WTC11 (cell line): ENCODE measurements at regions not wholly inside any gene's neighbourhood (a gene's known extent, or its start where the extent isn't known, plus 50 kb on each side); places are given as distances from the start of the nearest gene placed in this dataset.

Experiments used
- ATAC-seq: fragments of 200-7000 bp; cut with Tn5 transposase; 2 replicates; pipeline ENCODE4 v1.10.0; 2021; ENCODE audit warnings: mild to moderate bottlenecking, moderate library complexity
- CTCF ChIA-PET: fragments of 300-600 bp; sonication (Branson Sonifier 250); formaldehyde crosslinking; loops from one replicate; lab custom pipeline; 2021; ENCODE audit warnings: antibody characterized with exemption; lab: Charles Lee
- POLR2A ChIA-PET: fragments of 350-600 bp; sonication (Branson Sonifier 250); formaldehyde crosslinking; loops from one replicate; lab custom pipeline; 2021; ENCODE audit warnings: antibody characterized with exemption; lab: Charles Lee
- DNase-seq: peaks from one replicate; pipeline ENCODE4 v3.0.0; 2021; ENCODE audit warnings: low spot score
- H3K27ac Mint-ChIP-seq: 2 replicates; pipeline ENCODE4 v1.8.0; 2021; ENCODE audit warnings: mixed read lengths
- H3K27me3 Mint-ChIP-seq: 2 replicates; pipeline ENCODE4 v1.8.0; 2021; ENCODE audit warnings: low read depth, mild to moderate bottlenecking, moderate library complexity, mixed read lengths
- H3K36me3 Mint-ChIP-seq: 2 replicates; pipeline ENCODE4 v1.8.0; 2021; ENCODE audit warnings: mixed read lengths
- H3K4me1 Mint-ChIP-seq: 2 replicates; pipeline ENCODE4 v1.8.0; 2022; ENCODE audit warnings: mixed read lengths
- H3K4me3 Mint-ChIP-seq: 2 replicates; pipeline ENCODE4 v1.8.0; 2021; ENCODE audit warnings: mild to moderate bottlenecking, moderate library complexity, mixed read lengths
- H3K9me3 Mint-ChIP-seq: 2 replicates; pipeline ENCODE4 v1.8.0; 2021; ENCODE audit warnings: mixed read lengths
- AFF4 ChIP-seq: sonication (generic); formaldehyde crosslinking; IDR thresholded peaks from 2 replicates; pipeline ENCODE4 v1.8.1; 2023; ENCODE audit warnings: mild to moderate bottlenecking, missing genetic modification reagents, borderline replicate concordance
- CREB1 ChIP-seq: sonication (generic); formaldehyde crosslinking; IDR thresholded peaks from 2 replicates; pipeline ENCODE4 v1.8.0; 2023; ENCODE audit warnings: mild to moderate bottlenecking, missing genetic modification reagents
- E2F1 ChIP-seq: sonication (generic); formaldehyde crosslinking; IDR thresholded peaks from 2 replicates; pipeline ENCODE4 v1.8.0; 2022; ENCODE audit warnings: mild to moderate bottlenecking, missing genetic modification reagents
- FOXK1 ChIP-seq: sonication (generic); formaldehyde crosslinking; IDR thresholded peaks from 2 replicates; pipeline ENCODE4 v1.8.0; 2022; ENCODE audit warnings: mild to moderate bottlenecking, moderate library complexity, missing genetic modification reagents
- GRHL2 ChIP-seq: fragments of 250-450 bp; sonication (Bioruptor Pico); IDR thresholded peaks from 2 replicates; pipeline ENCODE4 v1.8.0; 2022; ENCODE audit warnings: mild to moderate bottlenecking, moderate library complexity; ENCODE audit not compliant: insufficient replicate concordance, severe bottlenecking
- GTF2I ChIP-seq: fragments of 250-450 bp; sonication (Bioruptor Pico); conservative IDR thresholded peaks from 2 replicates; pipeline ENCODE4 v1.4.0; 2021; ENCODE audit warnings: mild to moderate bottlenecking
- HMGXB4 ChIP-seq: sonication (generic); formaldehyde crosslinking; IDR thresholded peaks from 2 replicates; pipeline ENCODE4 v1.8.1; 2023; ENCODE audit warnings: mild to moderate bottlenecking, moderate library complexity, missing genetic modification reagents
- KAT7 ChIP-seq: sonication (generic); formaldehyde crosslinking; IDR thresholded peaks from 2 replicates; pipeline ENCODE4 v1.8.1; 2023; ENCODE audit warnings: missing genetic modification reagents, mild to moderate bottlenecking, borderline replicate concordance
- MAX ChIP-seq: sonication (generic); formaldehyde crosslinking; IDR thresholded peaks from 2 replicates; pipeline ENCODE4 v1.8.0; 2022; ENCODE audit warnings: mild to moderate bottlenecking, missing genetic modification reagents
- OVOL2 ChIP-seq: fragments of 250-450 bp; sonication (Bioruptor Pico); IDR thresholded peaks from 2 replicates; pipeline ENCODE4 v1.9.0; 2021; ENCODE audit warnings: mild to moderate bottlenecking, borderline replicate concordance
- PRDM15 ChIP-seq: sonication (generic); formaldehyde crosslinking; IDR thresholded peaks from 2 replicates; pipeline ENCODE4 v1.8.0; 2022; ENCODE audit warnings: missing genetic modification reagents
- PRRX2 ChIP-seq: fragments of 250-450 bp; sonication (Bioruptor Pico); IDR thresholded peaks from 2 replicates; pipeline ENCODE4 v1.8.0; 2021; ENCODE audit warnings: mild to moderate bottlenecking
- RELA ChIP-seq: sonication (generic); formaldehyde crosslinking; IDR thresholded peaks from 2 replicates; pipeline ENCODE4 v1.8.1; 2022; ENCODE audit warnings: missing genetic modification reagents, mild to moderate bottlenecking, borderline replicate concordance
- STAT6 ChIP-seq: sonication (generic); formaldehyde crosslinking; conservative IDR thresholded peaks from 2 replicates; pipeline ENCODE4 v1.8.1; 2023; ENCODE audit warnings: mild to moderate bottlenecking, low read depth, missing genetic modification reagents, moderate library complexity
- ZNF138 ChIP-seq: sonication (generic); formaldehyde crosslinking; conservative IDR thresholded peaks from 2 replicates; pipeline ENCODE4 v1.8.1; 2022; ENCODE audit warnings: mild to moderate bottlenecking, moderate library complexity, missing genetic modification reagents
- ZNF263 ChIP-seq: sonication (generic); formaldehyde crosslinking; IDR thresholded peaks from 2 replicates; pipeline ENCODE4 v1.8.1; 2022; ENCODE audit warnings: low read depth, mild to moderate bottlenecking, moderate library complexity, missing genetic modification reagents
- ZNF423 ChIP-seq: fragments of 250-450 bp; sonication (Bioruptor Pico); IDR thresholded peaks from 2 replicates; pipeline ENCODE4 v2.1.2; 2022; ENCODE audit warnings: mild to moderate bottlenecking, moderate library complexity
- ZNF425 ChIP-seq: fragments of 250-450 bp; sonication (Bioruptor Pico); conservative IDR thresholded peaks from 2 replicates; pipeline ENCODE4 v1.9.0; 2021; ENCODE audit warnings: mild to moderate bottlenecking
- ZNF512 ChIP-seq: sonication (generic); formaldehyde crosslinking; IDR thresholded peaks from 2 replicates; pipeline ENCODE4 v1.8.1; 2022; ENCODE audit warnings: missing genetic modification reagents, borderline replicate concordance

- no peak for DNase-seq
- ChIA-PET POLR2A (no interaction called here), CTCF (no interaction called here)
- no peaks in the 10 kb centered on the region for H3K4me1 Mint-ChIP-seq
- ATAC-seq: no peak
- H3K9me3 Mint-ChIP-seq: peaks cover 14% of the 10 kb centered on the region
- TF ChIP-seq ZNF425 (CRISPR knock-in tag) (no peak), ZNF512 (CRISPR knock-in tag) (no peak), OVOL2 (no peak), CREB1 (CRISPR knock-in tag) (no peak), E2F1 (CRISPR knock-in tag) (no peak), ZNF138 (CRISPR knock-in tag) (no peak), GRHL2 (CRISPR knock-in tag) (no peak), MAX (no peak), ZNF423 (no peak), ZNF263 (CRISPR knock-in tag) (no peak), FOXK1 (CRISPR knock-in tag) (no peak), PRDM15 (CRISPR knock-in tag) (no peak), STAT6 (CRISPR knock-in tag) (no peak), PRRX2 (CRISPR knock-in tag) (no peak), KAT7 (no peak), HMGXB4 (CRISPR knock-in tag) (no peak), AFF4 (CRISPR knock-in tag) (no peak), RELA (CRISPR knock-in tag) (no peak), GTF2I (CRISPR knock-in tag) (no peak)
- H3K27ac Mint-ChIP-seq: no peak overlapping the region
- no peak overlapping the region for H3K4me3 Mint-ChIP-seq
- H3K27me3 Mint-ChIP-seq: no peaks in the 10 kb centered on the region
- no peaks in the 10 kb centered on the region; the same call in 1 of the 2 replicates for H3K36me3 Mint-ChIP-seq
Measured at GRCh38 chr2:40975151-40975550, 523.3 kb upstream of the SLC8A1 start.
